ENCODE measurements at regions not wholly inside any gene's neighbourhood (a gene's known extent, or its start where the extent isn't known, plus 50 kb on each side); places are given as distances from the start of the nearest gene placed in this dataset.

GRCh38 chr10:123952099-123952498 is 60.5 kb upstream of the CPXM2 start:
- DNase-seq (ENCODE audit: low read depth): no peak

GRCh38 chr10:123948030-123948823 is 56.6 kb upstream of the CPXM2 start:
- DNase-seq (ENCODE audit: low read depth): no peak

- DNase-seq (ENCODE audit: low read depth): peak; percentile 84
These were observed 53.8 kb upstream of the CPXM2 start for GRCh38 chr10:123945325-123945920.

GRCh38 chr10:123944661-123945060 is 53.1 kb upstream of the CPXM2 start:
- no peak for DNase-seq (ENCODE audit: low read depth)

GRCh38 chr10:123943307-123943706 is 51.7 kb upstream of the CPXM2 start:
- DNase-seq (ENCODE audit: low read depth): no peak

- DNase-seq (ENCODE audit: low read depth): peak; percentile 42
These were observed 50.7 kb upstream of the CPXM2 start for GRCh38 chr10:123942114-123942861.
